Hindlimb muscle (tissue), 1 donor: ENCODE measurements at regions not wholly inside any gene's neighbourhood (a gene's known extent, or its start where the extent isn't known, plus 50 kb on each side); places are given as distances from the start of the nearest gene placed in this dataset.
A peak's percentile ranks its signal among the peaks of the same experiment; 100 is the strongest.

Experiments
- DNase-seq: peaks from one replicate; pipeline ENCODE4 v3.0.0-alpha.2; 2013

GRCh38 chr4:1463088-1463926, 57.1 kb upstream of the NKX1-1 start:
- peak; percentile 56 for DNase-seq

GRCh38 chr4:1462768-1463075, 56.5 kb upstream of the NKX1-1 start:
- DNase-seq: no peak

GRCh38 chr4:1462009-1462767, 55.9 kb upstream of the NKX1-1 start:
- no peak for DNase-seq

- DNase-seq: no peak
Observed at GRCh38 chr4:1460967-1461868, 55.0 kb upstream of the NKX1-1 start.

GRCh38 chr4:1459722-1460511, 53.7 kb upstream of the NKX1-1 start:
- DNase-seq: no peak

GRCh38 chr4:1459081-1459721, 53.0 kb upstream of the NKX1-1 start:
- DNase-seq: no peak

GRCh38 chr4:1458581-1458980, 52.3 kb upstream of the NKX1-1 start:
- no peak for DNase-seq
